AML-193 (cell line): ENCODE measurements at regions not wholly inside any gene's neighbourhood (a gene's known extent, or its start where the extent isn't known, plus 50 kb on each side); places are given as distances from the start of the nearest gene placed in this dataset.
"Not testable (repeated sequence)": the region's sequence is repeated elsewhere in the genome, so short reads cannot be mapped to it uniquely, and the experiment has no call there.

Experiments
- DNase-seq, 2 experiments: peaks; one replicate each; lab custom pipeline; 2025; lab: John Stamatoyannopoulos, UW

DNA sequence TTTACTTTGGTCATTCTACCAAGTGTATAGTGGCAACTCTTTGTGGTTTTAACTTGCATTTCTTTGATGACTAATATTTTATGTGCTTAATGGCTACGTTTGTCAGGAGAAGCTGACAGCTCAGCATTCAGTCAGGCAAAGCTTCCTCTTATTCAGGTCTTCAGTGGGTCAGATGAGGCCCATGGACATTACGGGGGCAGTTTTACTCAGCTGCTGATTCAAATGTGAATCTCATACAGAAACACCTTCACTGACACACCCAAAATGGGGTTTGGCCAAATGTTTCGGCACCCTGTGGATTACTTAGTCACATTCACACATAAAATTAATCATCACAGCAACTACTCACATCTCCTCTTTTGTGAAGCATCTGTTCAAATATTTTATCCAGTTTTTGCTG, 104.9 kb upstream of the PLD5 start:
- DNase-seq: no peak

DNA sequence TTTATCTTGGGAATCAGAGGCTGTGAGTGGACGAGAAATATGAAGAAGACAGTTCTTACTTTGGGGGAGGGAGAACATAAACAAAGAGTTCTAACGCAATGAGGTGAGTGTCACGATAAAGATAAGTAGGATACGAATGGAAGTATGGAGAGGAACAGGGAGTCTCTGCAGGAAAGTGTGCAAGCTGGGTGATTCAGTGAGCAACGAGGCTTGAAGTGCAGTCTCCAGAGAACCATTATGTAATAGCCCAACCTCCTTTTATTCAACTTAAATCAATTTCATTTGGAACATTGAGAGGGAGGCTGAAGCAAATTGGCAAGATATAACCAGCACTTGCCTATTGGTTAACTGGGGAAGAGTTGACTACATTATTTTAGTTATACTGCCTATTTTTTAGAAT, 99.3 kb upstream of the PLD5 start:
- no peak for DNase-seq

DNA sequence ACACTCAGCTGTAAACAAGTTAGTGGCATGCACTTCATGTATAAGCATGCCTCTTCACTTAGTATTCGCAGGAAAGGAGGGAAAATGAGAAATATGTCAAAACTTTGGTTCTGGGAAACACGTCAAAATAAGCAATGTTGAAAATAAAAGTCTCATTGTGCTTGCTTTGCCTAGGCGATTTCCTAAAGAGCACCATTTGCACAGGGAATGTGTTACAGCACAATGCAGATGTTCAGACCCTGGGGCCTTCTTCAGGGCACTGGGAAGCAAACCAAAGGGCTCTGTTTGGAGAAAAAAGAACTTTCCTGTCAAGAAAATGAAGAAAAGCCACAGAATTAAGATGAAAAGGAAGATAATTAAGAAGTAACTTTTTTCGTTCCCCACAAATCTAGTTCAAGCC, 98.6 kb upstream of the PLD5 start:
- DNase-seq: no peak

DNA sequence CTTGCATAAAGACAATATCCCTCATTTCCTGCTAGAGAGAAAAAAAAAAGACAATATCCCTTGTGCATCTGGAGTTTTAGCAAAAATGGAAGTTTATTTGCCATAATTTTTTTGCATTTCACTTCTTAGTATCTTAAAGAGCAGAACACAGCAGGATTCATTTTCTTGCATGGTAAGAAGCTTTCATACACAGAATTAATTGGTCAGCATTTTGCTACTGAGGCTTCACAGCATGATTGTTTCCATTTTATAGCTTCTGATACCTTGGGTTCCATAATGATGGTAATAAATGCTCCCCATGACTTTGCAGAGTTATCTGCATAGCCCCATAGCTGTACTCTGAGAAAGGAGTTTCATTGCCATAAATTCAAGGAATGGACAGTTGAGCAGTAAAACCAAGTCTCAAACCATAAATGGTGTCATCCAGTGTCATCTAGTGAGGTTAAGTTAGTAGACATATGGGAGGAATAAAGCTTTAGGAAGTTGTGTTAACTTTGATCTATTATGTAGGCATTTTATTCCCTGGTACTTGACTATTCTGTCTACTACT, 88.8 kb upstream of the PLD5 start:
- DNase-seq: no peak

DNA sequence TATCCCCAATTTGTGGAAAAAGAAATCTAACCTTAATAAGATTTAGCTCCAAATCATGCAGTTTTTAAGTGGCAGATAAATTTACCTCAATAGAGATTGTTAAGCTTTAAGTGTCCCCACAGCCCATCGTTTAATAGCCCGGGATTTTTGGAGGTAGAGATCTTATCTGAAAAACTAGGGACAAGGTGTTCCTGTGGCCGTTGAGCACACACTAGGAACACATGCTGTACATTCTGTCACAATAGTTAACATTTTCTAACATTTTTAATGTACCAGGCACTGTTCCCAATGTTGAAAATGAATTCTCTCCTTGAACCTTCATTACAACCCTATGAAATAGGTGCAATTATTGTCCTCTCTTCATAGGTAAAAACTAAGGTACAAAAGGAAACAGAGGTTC, 85.7 kb upstream of the PLD5 start:
- DNase-seq: no peak

DNA sequence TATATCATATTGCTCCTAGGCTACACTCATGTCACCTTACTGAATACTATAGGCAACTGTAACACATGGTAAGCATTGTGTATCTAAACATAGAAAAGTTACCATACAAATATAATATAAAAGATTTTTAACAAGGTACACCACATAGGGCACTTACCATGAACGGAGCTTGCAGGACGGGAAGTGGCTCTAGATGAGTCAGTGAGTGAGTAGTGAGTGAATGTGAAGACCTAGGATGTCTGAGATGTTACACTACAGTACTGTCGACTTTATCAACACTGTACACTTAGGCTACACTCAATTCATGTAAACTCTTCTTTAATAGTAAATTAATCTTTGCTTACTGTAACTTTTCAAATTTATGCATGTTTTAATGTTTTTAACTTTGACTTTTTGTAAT, 81.0 kb upstream of the PLD5 start:
- DNase-seq: no peak

DNA sequence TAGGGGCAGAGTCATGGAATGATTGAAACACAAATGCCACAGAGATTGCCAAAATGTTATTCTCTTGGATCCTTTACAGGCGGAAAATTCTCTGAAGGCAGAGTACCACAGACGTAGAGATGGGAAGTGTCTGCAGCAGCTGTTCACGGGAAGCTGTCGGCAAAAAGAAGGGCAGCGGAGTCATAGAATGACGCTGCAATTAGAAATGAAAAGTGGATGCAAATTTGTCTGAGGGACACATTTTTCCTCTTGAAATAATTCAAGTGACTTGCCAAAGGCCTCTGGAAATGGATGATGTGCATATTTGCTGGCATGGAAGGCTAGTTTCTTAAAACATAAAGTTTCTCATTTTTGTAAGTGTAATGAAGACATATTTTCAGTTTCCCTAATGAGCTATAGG, 77.5 kb upstream of the PLD5 start:
- no peak for DNase-seq

DNA sequence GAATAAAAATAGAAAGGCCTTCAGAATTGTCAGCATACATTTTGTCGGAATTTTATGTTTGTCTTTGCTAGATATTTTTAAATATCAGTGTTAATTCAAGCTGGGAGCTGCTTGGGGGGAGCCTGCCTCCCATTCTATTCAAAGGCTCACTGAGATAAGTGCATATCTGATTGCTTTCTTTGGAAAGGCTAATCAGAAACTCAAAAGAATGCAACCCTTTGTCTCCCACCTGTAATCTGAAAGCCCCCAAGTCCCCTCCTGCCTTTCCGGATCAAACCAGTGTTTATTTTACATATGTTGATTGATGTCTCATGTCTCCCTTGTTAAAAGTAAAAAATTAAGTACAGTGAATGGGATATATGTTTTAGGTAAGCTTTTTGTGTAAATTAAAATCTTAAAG, 69.3 kb upstream of the PLD5 start:
- not testable (repeated sequence) for DNase-seq

DNA sequence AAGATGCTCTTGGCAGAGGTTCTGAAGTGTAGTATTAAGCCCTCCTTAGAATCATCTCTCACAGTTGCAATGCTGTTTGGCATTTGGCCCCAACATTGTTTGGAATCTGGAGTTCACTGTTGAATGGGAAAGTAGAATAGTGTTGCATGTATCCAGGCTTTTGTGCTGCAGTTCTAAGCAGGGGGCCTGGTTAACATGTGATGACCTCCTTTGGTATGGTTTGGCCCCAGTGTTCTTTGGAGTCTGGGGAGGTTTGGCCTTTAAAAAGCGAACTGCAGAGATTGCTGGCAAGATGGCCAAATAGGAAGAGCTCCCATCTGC, 61.8 kb upstream of the PLD5 start:
- no peak for DNase-seq

DNA sequence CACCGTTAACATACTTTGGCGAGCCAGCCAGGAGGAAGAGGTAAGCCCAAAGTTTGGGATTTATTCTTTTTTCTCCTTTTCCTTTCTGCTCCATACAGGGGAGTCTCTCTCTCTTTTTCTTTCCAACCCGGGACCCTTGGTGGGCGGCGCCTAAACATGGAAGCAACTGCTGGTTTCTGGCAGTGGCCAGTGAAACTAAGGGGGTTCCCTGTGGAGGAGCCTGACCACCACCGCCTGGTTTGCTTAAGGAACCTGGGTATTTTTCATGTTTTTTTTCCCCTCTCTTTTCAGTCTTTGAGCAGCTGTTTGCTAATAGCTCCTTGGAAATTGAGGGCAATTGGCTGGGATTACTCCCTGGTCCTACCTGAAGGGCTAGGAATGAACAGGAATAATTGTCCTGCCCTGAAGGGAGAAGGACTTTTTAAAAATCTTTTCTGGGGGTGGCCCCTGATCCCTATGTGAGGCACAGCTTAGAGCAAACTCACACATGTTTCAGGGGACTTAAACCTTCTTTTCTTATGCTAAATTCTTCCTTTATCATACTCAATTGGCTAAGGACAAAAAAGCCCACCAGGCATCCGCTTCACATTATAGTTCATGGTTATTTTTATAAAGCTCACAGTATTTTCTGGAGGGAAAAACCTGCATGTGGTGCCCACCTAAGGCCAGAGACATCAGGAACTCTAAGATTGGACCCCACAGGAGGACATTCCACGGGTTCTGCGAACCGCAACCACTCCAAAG, 61.3 kb upstream of the PLD5 start:
- no peak for DNase-seq

DNA sequence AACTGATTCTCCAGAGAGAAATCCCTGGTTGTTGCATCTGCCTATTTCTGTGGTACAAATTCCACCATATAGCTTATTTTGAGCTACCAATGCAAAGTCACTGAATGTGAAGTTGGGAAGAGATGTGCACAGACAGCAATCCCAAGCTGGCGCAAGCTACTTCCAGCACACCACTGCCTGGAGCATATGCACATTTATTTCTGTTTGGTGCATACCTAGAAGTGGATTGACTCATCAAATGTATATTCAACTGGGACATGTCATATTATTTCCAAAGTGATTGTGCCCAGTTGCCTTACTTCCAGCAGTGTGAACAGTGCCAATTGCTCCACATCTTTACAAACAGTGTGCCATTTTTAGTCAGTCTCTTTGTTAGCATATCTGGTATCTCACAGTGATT, 58.2 kb upstream of the PLD5 start:
- DNase-seq: no peak

DNA sequence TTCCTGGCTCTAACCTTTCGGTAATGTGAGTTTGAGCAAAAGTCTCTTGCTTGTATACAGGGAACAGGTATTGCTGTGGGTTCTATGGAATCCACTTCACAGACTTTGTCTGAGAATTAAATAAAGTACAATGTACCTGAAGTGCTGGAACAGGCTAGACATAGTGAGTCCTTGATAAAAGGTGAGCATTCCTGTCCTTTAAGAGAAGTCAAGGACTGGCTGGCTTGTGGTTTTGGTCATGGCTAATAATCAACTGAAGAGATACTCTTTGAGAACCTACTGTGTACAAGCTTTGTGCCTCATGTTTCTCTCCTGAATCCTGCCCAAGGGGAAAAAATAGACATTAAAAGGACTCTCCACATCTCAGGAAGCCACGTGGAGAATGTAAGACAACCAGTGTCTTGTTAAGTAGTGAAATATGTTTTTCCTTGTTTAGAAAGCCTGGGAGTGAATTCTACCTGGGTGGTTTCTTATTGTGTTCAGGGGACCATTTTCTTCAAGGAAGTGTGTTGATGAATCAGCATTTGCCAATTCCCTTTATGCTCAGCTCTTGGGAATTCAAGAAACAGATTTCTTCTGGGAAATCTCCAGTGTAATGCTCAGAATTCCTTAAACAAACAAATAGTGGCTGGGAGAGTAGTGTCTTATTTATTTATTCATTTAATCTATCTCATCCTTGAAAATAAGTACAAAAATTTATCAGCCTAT, 55.2 kb upstream of the PLD5 start:
- no peak for DNase-seq
